Right cardiac atrium (tissue), 5 donors: ENCODE measurements at regions not wholly inside any gene's neighbourhood (a gene's known extent, or its start where the extent isn't known, plus 50 kb on each side); places are given as distances from the start of the nearest gene placed in this dataset.
"Not testable (repeated sequence)": the region's sequence is repeated elsewhere in the genome, so short reads cannot be mapped to it uniquely, and the experiment has no call there.

Experiments
- ATAC-seq, 2 donors: fragments of 200-7000 bp; cut with Tn5 transposase; one replicate each; pipeline versions ENCODE4 v1.8.0 to v1.9.1; 2020; ENCODE audit warnings: moderate library complexity in 2 of 2, mild to moderate bottlenecking in 1 of 2
- DNase-seq, 3 donors: peaks; one replicate each; pipeline ENCODE4 v3.0.0-alpha.2; 2020
- H3K27ac ChIP-seq: one replicate; pipeline ENCODE4 v1.5.1; 2013; ENCODE audit warnings: mild to moderate bottlenecking, low read length, control low read depth, moderate library complexity
- H3K27me3 ChIP-seq: one replicate; pipeline ENCODE4 v1.6.1; 2013; ENCODE audit not compliant: control insufficient read depth, insufficient read depth
- H3K4me1 ChIP-seq: one replicate; pipeline ENCODE4 v1.6.1; 2013; ENCODE audit warnings: low read length; ENCODE audit not compliant: control insufficient read depth, insufficient read depth
- H3K4me3 ChIP-seq: one replicate; pipeline ENCODE4 v1.5.1; 2013; ENCODE audit warnings: low read length, control low read depth
- H3K9me3 ChIP-seq: one replicate; pipeline ENCODE4 v1.6.1; 2013; ENCODE audit warnings: low read length; ENCODE audit not compliant: control insufficient read depth
- WGBS: extraction: QIAGEN DNeasy Blood & Tissue Kit; methylation state at CpG from one replicate; pipeline ENCODE4 v1.1.7; 2013; 5-methylcytosine and 5-hydroxymethylcytosine counted together
- intact Hi-C, 4 donors: fragments of 100-400 bp; cut with DNase I; formaldehyde crosslinking; loops; one replicate each; pipeline versions ENCODE4 v1.11.0 to v1.14.0; 2022 to 2023
- donor health status: healthy with polysubstance abuse.
- donor health status: DM: no; HTN: yes; CAD: no.
- donor health status: DM: no; HTN: no; CAD: no.
- donor health status: DM: no; HTN: yes; CAD: no; lungs with severe emphysema.
- donor health status: DM: yes; HTN: yes; CAD: no.

DNA sequence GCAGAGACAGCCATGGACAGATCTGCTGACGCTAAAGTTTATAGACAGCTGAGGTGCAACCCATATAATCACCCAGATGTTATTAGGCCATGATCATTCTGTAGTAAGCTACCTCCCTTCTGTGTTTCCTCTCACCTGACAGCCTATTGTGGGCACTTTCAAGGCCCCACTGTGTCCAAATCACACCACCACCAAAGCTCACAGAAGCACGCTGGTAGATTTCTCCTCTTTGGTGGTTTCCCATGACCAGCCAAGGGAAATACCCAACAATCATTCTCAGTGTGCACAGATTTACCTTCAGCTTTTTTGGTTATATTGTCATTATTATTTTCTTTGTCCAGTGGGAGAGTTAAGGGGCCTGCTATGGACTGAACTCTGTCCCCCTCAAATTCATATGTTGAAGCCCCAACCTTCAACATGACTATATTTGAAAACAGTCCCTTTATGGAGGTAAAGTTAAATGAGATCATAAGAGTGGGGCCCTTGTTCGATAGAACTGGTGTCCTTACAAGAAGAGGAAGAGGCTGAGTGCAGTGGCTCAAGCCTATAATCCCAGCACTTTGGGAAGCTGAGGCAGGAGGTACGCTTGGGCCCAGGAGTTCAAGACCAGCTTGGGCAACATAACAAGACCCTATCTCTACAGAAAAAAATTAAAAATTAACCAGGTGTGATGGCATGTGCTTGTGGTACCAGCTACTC is 74.0 kb upstream of the MSH6 start:
- Histone ChIP-seq H3K4me1 (no peaks in the 10 kb centered on the region), H3K9me3 (no peaks in the 10 kb centered on the region), H3K4me3 (no peak overlapping the region), H3K27ac (no peak overlapping the region), H3K27me3 (no peaks in the 10 kb centered on the region)
- intact Hi-C loops = no loop called here
- no peak for DNase-seq
- 90% methylated on average over 4 of the region's 4 CpGs for WGBS
- no peak for ATAC-seq

DNA sequence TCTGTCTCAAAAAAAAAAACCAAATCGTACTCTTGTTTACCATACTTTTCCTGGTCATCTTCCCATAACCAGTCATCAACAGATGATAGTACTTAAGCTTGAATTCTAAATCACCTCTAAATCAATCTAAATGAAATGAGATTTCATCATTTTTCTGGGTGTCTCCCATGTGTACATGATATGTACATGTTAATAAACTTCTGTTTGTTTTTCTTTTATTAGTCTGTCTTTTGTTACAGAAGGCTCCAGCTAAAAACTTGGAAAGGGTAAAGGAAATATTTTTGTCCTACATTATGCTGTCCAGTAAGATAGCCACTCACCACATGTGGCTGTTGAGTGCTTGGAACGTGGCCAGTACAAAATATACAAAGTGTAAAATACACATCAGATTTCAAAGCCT is 78.7 kb upstream of the MSH6 start:
- H3K27ac ChIP-seq = no peak overlapping the region
- H3K9me3 ChIP-seq = no peaks in the 10 kb centered on the region
- no peak overlapping the region for H3K4me3 ChIP-seq
- intact Hi-C loops = no loop called here
- 16% methylated on average over 2 of the region's 2 CpGs for WGBS
- no peaks in the 10 kb centered on the region for H3K27me3 ChIP-seq
- H3K4me1 ChIP-seq = no peaks in the 10 kb centered on the region
- no peak for ATAC-seq
- DNase-seq = no peak

DNA sequence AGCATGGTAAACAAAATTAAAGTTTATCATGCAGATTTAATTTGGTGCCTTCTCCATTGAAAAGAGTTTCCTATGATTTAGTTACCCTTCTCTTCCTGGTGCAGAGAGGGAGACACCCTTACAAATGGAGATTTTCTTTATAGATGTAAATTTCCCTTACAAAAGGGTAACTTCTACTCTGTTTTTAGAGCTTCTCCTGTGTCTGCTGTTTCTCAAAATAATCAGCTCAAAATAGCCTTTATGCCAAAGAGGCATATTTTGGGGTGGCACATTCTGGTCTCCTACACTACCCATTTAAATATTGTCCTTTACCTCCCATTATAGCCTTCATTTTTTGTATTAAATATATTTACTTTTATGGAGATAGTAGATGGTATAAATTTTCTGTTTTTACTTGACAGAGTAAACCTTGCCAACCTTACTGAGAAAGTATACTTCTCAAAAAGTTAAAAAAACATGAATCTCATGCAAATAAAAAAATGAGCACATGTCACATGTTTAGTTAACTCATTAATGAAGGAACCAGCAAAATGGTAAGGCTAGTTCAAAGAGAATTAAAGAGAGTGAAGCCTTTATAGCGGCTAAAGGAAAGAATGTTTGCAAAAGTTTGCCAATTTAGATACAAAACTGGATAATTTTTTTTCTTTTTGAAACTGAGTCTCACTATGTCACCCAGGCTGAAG is 83.3 kb upstream of the MSH6 start:
- DNase-seq = no peak
- WGBS = 97% methylated on average over 1 of the region's 1 CpG
- intact Hi-C loops = no loop called here
- no peaks in the 10 kb centered on the region for H3K27me3 ChIP-seq
- H3K9me3 ChIP-seq = no peaks in the 10 kb centered on the region
- no peaks in the 10 kb centered on the region for H3K4me1 ChIP-seq
- H3K4me3 ChIP-seq = no peak overlapping the region
- no peak for ATAC-seq
- H3K27ac ChIP-seq = no peak overlapping the region

DNA sequence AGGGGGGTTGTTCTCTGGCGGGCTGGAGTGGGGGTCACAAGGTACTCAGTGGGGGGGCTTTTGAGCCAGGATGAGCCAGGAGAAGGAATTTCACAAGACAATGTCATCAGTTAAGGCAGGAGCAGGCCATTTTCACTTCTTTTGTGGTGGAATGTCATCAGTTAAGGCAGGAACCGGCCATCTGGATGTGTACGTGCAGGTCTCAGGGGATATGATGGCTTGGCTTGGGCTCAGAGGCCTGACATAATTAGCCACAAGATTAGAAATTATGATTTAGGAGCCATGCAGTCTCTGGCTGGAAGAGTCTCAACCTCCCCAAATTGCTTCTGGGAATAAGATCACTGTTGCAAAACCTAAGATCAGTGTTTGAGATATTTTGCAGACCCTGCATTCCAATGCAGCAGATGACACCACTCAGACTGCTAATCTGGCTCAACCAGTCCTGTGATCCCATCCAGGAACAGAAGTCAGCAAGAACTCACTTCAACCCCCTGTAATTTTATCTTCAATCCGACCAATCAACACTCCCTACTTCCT is 84.4 kb upstream of the MSH6 start:
- 32% methylated on average over 4 of the region's 4 CpGs for WGBS
- H3K27me3 ChIP-seq, H3K27ac ChIP-seq, ATAC-seq, H3K4me1 ChIP-seq, intact Hi-C loops, H3K4me3 ChIP-seq, H3K9me3 ChIP-seq, DNase-seq: not testable (repeated sequence)

- 78% methylated on average over 14 of the region's 14 CpGs for WGBS
- H3K27ac ChIP-seq, H3K27me3 ChIP-seq, DNase-seq, H3K4me1 ChIP-seq, intact Hi-C loops, H3K4me3 ChIP-seq, H3K9me3 ChIP-seq, ATAC-seq: not testable (repeated sequence)
Observed at GRCh38 chr2:47697681-47698435, 85.1 kb upstream of the MSH6 start.

DNA sequence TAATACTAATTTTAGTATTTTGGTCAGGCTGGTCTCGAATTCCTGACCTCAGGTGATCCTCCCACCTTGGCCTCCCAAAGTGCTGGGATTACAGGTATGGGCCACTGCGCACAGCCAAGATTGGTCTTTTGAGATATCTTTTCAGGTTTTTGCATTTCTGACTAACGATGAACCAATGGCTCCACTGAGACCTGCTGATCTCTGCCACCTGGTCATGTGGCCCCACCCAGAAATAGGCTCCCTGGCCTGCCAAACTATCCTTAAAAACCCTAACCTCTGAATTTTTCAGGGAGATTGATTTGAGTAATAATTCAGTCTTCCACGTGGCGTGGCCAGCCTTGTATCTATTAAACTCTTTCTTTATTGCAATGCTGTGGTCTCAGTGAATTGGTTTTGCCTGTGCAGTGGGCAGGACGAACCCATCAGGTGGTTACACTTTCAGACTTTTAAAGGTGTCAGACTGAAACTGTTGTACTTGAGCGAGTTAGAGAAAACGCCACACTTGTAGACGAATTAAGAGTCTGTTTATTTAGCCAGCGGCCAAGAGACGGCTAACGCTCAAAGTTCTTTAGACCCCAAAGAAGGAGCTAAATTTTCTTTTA is 85.8 kb upstream of the MSH6 start:
- WGBS = 81% methylated on average over 12 of the region's 12 CpGs
- no peak for DNase-seq
- no peak for ATAC-seq
- Histone ChIP-seq H3K9me3 (no peaks in the 10 kb centered on the region), H3K27me3 (no peaks in the 10 kb centered on the region), H3K4me1 (no peaks in the 10 kb centered on the region), H3K4me3 (no peak overlapping the region), H3K27ac (no peak overlapping the region)
- intact Hi-C loops = no loop called here

GRCh38 chr2:47696478-47696831 is 86.5 kb upstream of the MSH6 start:
- intact Hi-C loops = no loop called here
- ATAC-seq (no peak), DNase-seq (no peak)
- Histone ChIP-seq H3K27me3 (no peaks in the 10 kb centered on the region), H3K9me3 (no peaks in the 10 kb centered on the region), H3K27ac (no peak overlapping the region), H3K4me3 (no peak overlapping the region), H3K4me1 (no peaks in the 10 kb centered on the region)
- WGBS = 57% methylated on average over 1 of the region's 1 CpG

DNA sequence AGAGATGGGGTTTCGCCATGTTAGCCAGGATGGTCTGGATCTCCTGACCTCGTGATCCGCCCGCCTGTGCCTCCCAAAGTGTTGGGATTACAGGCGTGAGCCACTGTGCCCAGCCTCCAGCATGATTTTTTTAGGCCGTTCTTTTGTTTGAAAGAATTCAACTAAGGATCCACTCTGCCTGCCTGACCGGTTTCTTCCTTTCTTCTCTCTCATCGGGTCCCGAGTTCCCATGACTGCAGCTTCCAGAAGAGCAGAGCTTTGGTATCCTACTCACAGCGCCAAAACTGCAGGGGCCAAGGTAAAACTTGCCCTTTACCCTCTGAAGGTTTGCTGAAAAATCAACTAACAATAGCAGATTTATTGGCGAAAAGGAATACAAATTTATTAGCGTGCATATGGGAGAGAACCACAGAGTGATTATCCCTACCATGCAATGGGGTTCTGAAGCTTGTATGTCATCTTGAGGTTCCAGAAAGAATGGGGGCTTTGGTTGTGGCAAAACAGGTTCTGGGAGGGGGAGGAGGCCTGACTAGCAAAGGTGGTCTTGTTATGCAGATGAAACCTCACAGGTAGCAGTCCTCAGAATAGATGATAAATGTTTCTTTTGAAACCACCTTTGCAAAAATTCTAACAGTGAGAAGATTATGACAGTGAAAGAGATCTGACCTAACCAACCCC is 87.0 kb upstream of the MSH6 start:
- 66% methylated on average over 12 of the region's 12 CpGs for WGBS
- DNase-seq (no peak), ATAC-seq (no peak)
- H3K4me3 ChIP-seq = no peak overlapping the region
- intact Hi-C loops = no loop called here
- no peaks in the 10 kb centered on the region for H3K4me1 ChIP-seq
- H3K27ac ChIP-seq = no peak overlapping the region
- H3K27me3 ChIP-seq = no peaks in the 10 kb centered on the region
- H3K9me3 ChIP-seq = no peaks in the 10 kb centered on the region

- H3K4me1 ChIP-seq, ATAC-seq, H3K9me3 ChIP-seq, H3K27me3 ChIP-seq, intact Hi-C loops, DNase-seq, H3K4me3 ChIP-seq, H3K27ac ChIP-seq: not testable (repeated sequence)
- 93% methylated on average over 13 of the region's 13 CpGs for WGBS
Observed at GRCh38 chr2:47694451-47694850, 88.5 kb upstream of the MSH6 start.

- H3K9me3 ChIP-seq, ATAC-seq, DNase-seq, H3K4me1 ChIP-seq, H3K27me3 ChIP-seq, intact Hi-C loops, H3K27ac ChIP-seq, H3K4me3 ChIP-seq: not testable (repeated sequence)
- WGBS = 97% methylated on average over 39 of the region's 44 CpGs
Observed at GRCh38 chr2:47690706-47691325, 92.1 kb upstream of the MSH6 start.
